ENCODE measurements at regions not wholly inside any gene's neighbourhood (a gene's known extent, or its start where the extent isn't known, plus 50 kb on each side); places are given as distances from the start of the nearest gene placed in this dataset.

GRCh38 chr5:160508780-160509361 is 87.2 kb downstream of the PTTG1 start:
- 2% methylated on average over 9 of the region's 9 CpGs for WGBS (ENCODE audit: insufficient coverage, low coverage, missing lambda C conversion rate)
- CTCF ChIA-PET (ENCODE audit: low intra/inter-chr PET ratio): no interaction called here
- ATAC-seq (peak; percentile 96), DNase-seq (ENCODE audit: extremely low read depth in 1 of 4, low spot score in 3 of 4) (peak; percentile 81 to 85 (median 83)), FAIRE-seq (peak; percentile 99)
- Histone ChIP-seq H3K79me2 (ENCODE audit: control insufficient read depth, insufficient read depth, low read length) (no peaks in the 10 kb centered on the region), H3K4me2 (ENCODE audit: insufficient read depth, low read length) (no peak overlapping the region; the same call in 1 of the 2 replicates), H3K36me3 (ENCODE audit: control insufficient read depth, insufficient read depth, low read length) (no peaks in the 10 kb centered on the region), H3K4me1 (replicated peaks in 1 of 2; ENCODE audit: control insufficient read depth in 2 of 2, insufficient read depth in 2 of 2, low read length in 2 of 2) (no peaks in the 10 kb centered on the region; a peak in 1 of 5 replicates), H3K27ac (ENCODE audit: extremely low read depth, low read depth, low read length) (no peak overlapping the region), H4K20me1 (replicated peaks; ENCODE audit: control insufficient read depth, insufficient read depth, low read length) (no peaks in the 10 kb centered on the region), H3K9ac (ENCODE audit: insufficient read depth in 1 of 2, low read depth in 2 of 2, low read length in 2 of 2) (no peak overlapping the region), H3K9me3 (replicated peaks; ENCODE audit: control insufficient read depth, insufficient read depth, low read depth, low read length) (no peaks in the 10 kb centered on the region), H2AFZ (ENCODE audit: low read depth, low read length) (no peak overlapping the region; the same call in 1 of the 2 replicates), H3K9me1 (ENCODE audit: control insufficient read depth, insufficient read depth, low read length) (no peaks in the 10 kb centered on the region), H3K4me3 (no peak overlapping the region), H3K27me3 (ENCODE audit: control insufficient read depth in 2 of 2, insufficient read depth in 2 of 2, low read length in 2 of 2) (no peaks in the 10 kb centered on the region)
- in situ Hi-C loops (cut with MboI): no loop called here
- POLR2A ChIA-PET: interaction anchor here (1.0 kb wide), 1 partner anchor 17 kb away, joined by 3 read pairs; no protein-coding TSS in a partner anchor
- no TSS peak for BruUV-seq (replicated peaks)
- intact Hi-C loops (cut with micrococcal nuclease): no loop called here
- TF ChIP-seq ZNF668 (CRISPR knock-in tag; IDR thresholded peaks at IDR 0.05) (no peak), RAD21 (CRISPR knock-in tag; conservative IDR thresholded peaks at IDR 0.05 in 1 of 2, IDR thresholded peaks at IDR 0.05 in 1 of 2) (peak; percentile 91 to 93), KLF1 (tag; IDR thresholded peaks at IDR 0.05) (peak; percentile 82), ZNF695 (CRISPR knock-in tag; IDR thresholded peaks at IDR 0.05) (no peak), ZNF696 (CRISPR knock-in tag; conservative IDR thresholded peaks at IDR 0.05) (no peak), CHD7 (IDR thresholded peaks at IDR 0.05; ENCODE audit: low read depth, low read length) (no peak), ADNP (tag; IDR thresholded peaks at IDR 0.05) (no peak), BHLHE40 (IDR thresholded peaks at IDR 0.05; ENCODE audit: low read length) (peak; percentile 65), FOS (IDR thresholded peaks at IDR 0.05; ENCODE audit: extremely low read depth, insufficient read length) (no peak), ZNF324 (CRISPR knock-in tag; IDR thresholded peaks at IDR 0.05) (no peak), RCOR1 (IDR thresholded peaks at IDR 0.05; ENCODE audit: borderline replicate concordance in 1 of 2, low read depth in 2 of 2, low read length in 2 of 2) (peak in 1 of 2 experiments; percentile 41; a peak in 1 of 4 replicates), POU5F1 (IDR thresholded peaks at IDR 0.05; ENCODE audit: borderline replicate concordance, low read depth, low read length, partially characterized antibody) (no peak)
